Gastrocnemius medialis (tissue), 4 donors: ENCODE measurements at regions not wholly inside any gene's neighbourhood (a gene's known extent, or its start where the extent isn't known, plus 50 kb on each side); places are given as distances from the start of the nearest gene placed in this dataset.

Experiments
- CTCF ChIP-seq, 5 experiments: fragments of 450-650 bp in 3 of 5; fragments of 200-600 bp in 2 of 5; sonication (generic) in 2 of 5; IDR thresholded peaks in 4 of 5; conservative IDR thresholded peaks in 1 of 5; 1 replicate in 4 of 5; 2 replicates in 1 of 5; pipeline ENCODE4 v1.5.1; 2016 to 2019; ENCODE audit warnings: antibody characterized with exemption in 5 of 5, mild to moderate bottlenecking in 3 of 5, moderate library complexity in 3 of 5
- POLR2A ChIP-seq, 2 donors: fragments of 450-650 bp; IDR thresholded peaks; one replicate each; pipeline ENCODE4 v1.6.1; 2017; ENCODE audit warnings: antibody characterized with exemption in 2 of 2, mild to moderate bottlenecking in 2 of 2, moderate library complexity in 2 of 2

- no peak for TF ChIP-seq CTCF (IDR thresholded peaks at IDR 0.05 in 4 of 5, conservative IDR thresholded peaks at IDR 0.05 in 1 of 5)
- no peak for TF ChIP-seq POLR2A (IDR thresholded peaks at IDR 0.05)
These were observed 530.4 kb upstream of the DAB2 start for GRCh38 chr5:39955156-39955555.
